ENCODE measurements at regions not wholly inside any gene's neighbourhood (a gene's known extent, or its start where the extent isn't known, plus 50 kb on each side); places are given as distances from the start of the nearest gene placed in this dataset.
A peak's percentile ranks its signal among the peaks of the same experiment; 100 is the strongest.

- no peak overlapping the region for H3K9ac ChIP-seq (ENCODE audit: extremely low read depth, insufficient read length, low read length)
- no peaks in the 10 kb centered on the region for H3K79me2 ChIP-seq (ENCODE audit: insufficient read depth, low read length)
- H3K27me3 ChIP-seq (ENCODE audit: insufficient read depth, low read length), result no peaks in the 10 kb centered on the region
- H2BK15ac ChIP-seq (ENCODE audit: low read depth, low read length), result no peak overlapping the region
- H3K36me3 Mint-ChIP-seq (ENCODE audit: insufficient read depth in 1 of 3, low read depth in 3 of 3), result no peaks in the 10 kb centered on the region
- no peak overlapping the region for H3K14ac ChIP-seq (ENCODE audit: insufficient read depth, low read length)
- H3K23ac ChIP-seq (ENCODE audit: insufficient read length, low read depth, low read length), result no peak overlapping the region
- no peak overlapping the region for H4K5ac ChIP-seq (ENCODE audit: insufficient read length, low read depth, low read length)
- H4K20me1 ChIP-seq (ENCODE audit: control insufficient read depth, insufficient read depth, insufficient read length), result no peaks in the 10 kb centered on the region
- H4K8ac ChIP-seq (replicated peaks; ENCODE audit: insufficient read length, low read depth, low read length), result no peak overlapping the region
- H2BK5ac ChIP-seq (ENCODE audit: insufficient read length, low read length), result no peak overlapping the region
- no peak overlapping the region for H3K27ac ChIP-seq (ENCODE audit: insufficient read length, low read depth, low read length)
- H3K79me1 ChIP-seq (ENCODE audit: insufficient read depth, low read depth, low read length, poor library complexity, severe bottlenecking), result no peaks in the 10 kb centered on the region
- H3K4me2 ChIP-seq (ENCODE audit: insufficient read depth, insufficient read length, low read length), result no peak overlapping the region
- TF ChIP-seq CTCF (conservative IDR thresholded peaks at IDR 0.05), result peak; percentile 55
- peak; percentile 58 for DNase-seq
- no peak overlapping the region for H3K4ac ChIP-seq (ENCODE audit: low read depth, low read length)
- H3K4me1 ChIP-seq (ENCODE audit: insufficient read depth, low read length), result no peaks in the 10 kb centered on the region
- H4K91ac ChIP-seq (ENCODE audit: insufficient read length, low read depth, low read length), result no peak overlapping the region
- no peak overlapping the region for H2BK20ac ChIP-seq (ENCODE audit: low read depth, low read length, poor library complexity, severe bottlenecking)
- H3K27me3 Mint-ChIP-seq (ENCODE audit: low read depth), result peaks cover 2% of the 10 kb centered on the region; the same call in 1 of the 2 replicates
- WGBS (ENCODE audit: extremely low coverage, insufficient read length, low lambda C conversion rate), result no CpG with 5 or more reads among the region's 6 CpGs
- H3K9me3 ChIP-seq (ENCODE audit: control insufficient read depth, low read depth, low read length), result no peaks in the 10 kb centered on the region
- H2AK5ac ChIP-seq (ENCODE audit: insufficient read length, low read length), result no peak overlapping the region
- H3K4me1 Mint-ChIP-seq, result no peaks in the 10 kb centered on the region
- no peak overlapping the region for H2BK120ac ChIP-seq (ENCODE audit: low read depth, low read length, poor library complexity, severe bottlenecking)
- no peak overlapping the region for H3T11ph ChIP-seq (ENCODE audit: low read length)
- no peaks in the 10 kb centered on the region for H3K23me2 ChIP-seq (ENCODE audit: insufficient read length, low read depth, low read length, poor library complexity, severe bottlenecking)
- H3K18ac ChIP-seq (ENCODE audit: insufficient read length, low read depth, low read length), result no peak overlapping the region
- H3K4me3 Mint-ChIP-seq, result no peak overlapping the region
- no peak overlapping the region for H3K56ac ChIP-seq (ENCODE audit: insufficient read length, low read depth, low read length)
- no peak overlapping the region for H2AFZ ChIP-seq (ENCODE audit: low read length)
- H3K9me3 Mint-ChIP-seq, result no peaks in the 10 kb centered on the region
- no peak overlapping the region for H2BK12ac ChIP-seq (ENCODE audit: insufficient read length, low read depth, low read length)
- no peak overlapping the region for H3K27ac Mint-ChIP-seq
These were observed 225.0 kb downstream of the TTC32 start for GRCh38 chr2:19676770-19677169.

Data from H9 (cell line).